ENCODE measurements at regions not wholly inside any gene's neighbourhood (a gene's known extent, or its start where the extent isn't known, plus 50 kb on each side); places are given as distances from the start of the nearest gene placed in this dataset.

GRCh38 chr14:21937996-21938395 lies 264.4 kb upstream of the OR4E1 start:
- FAIRE-seq (no peak), DNase-seq (ENCODE audit: low spot score) (no peak), ATAC-seq (no peak)
- Histone ChIP-seq H3K27ac (ENCODE audit: extremely low read length, insufficient read depth, low read length) (no peak overlapping the region), H3K4me1 (ENCODE audit: insufficient read depth, low read length) (no peaks in the 10 kb centered on the region), H3K79me2 (ENCODE audit: insufficient read depth, low read length) (no peaks in the 10 kb centered on the region), H3K9ac (ENCODE audit: insufficient read depth, low read depth, low read length) (no peak overlapping the region), H3K27me3 (ENCODE audit: control insufficient read depth in 1 of 2, insufficient read depth in 2 of 2, low read length in 2 of 2) (no peaks in the 10 kb centered on the region), H3K36me3 (replicated peaks in 1 of 2; ENCODE audit: control insufficient read depth in 1 of 2, insufficient read depth in 2 of 2, low read length in 2 of 2) (no peaks in the 10 kb centered on the region), H4K20me1 (ENCODE audit: insufficient read depth, low read length) (no peaks in the 10 kb centered on the region), H3K4me3 (replicated peaks in 1 of 3; ENCODE audit: insufficient read depth in 1 of 3, low read depth in 2 of 3, low read length in 3 of 3) (no peak overlapping the region), H2AFZ (ENCODE audit: low read length) (no peak overlapping the region), H3K9me3 (ENCODE audit: low read length) (no peaks in the 10 kb centered on the region), H3K4me2 (ENCODE audit: low read depth, low read length) (no peak overlapping the region)
- POLR2A ChIA-PET: no interaction called here
- in situ Hi-C loops (cut with HindIII; ENCODE audit: extremely low pct_ligation_motif_present, low pct_unique_long_range_greater_than_20kb) (no loop called here), intact Hi-C loops (cut with micrococcal nuclease; ENCODE audit: unreplicated experiment) (no loop called here)
- WGBS (ENCODE audit: low lambda C conversion rate): 3% methylated on average over 2 of the region's 2 CpGs
- CTCF ChIA-PET (ENCODE audit: low intra/inter-chr PET ratio, low total read pairs): no interaction called here
- BruUV-seq (replicated peaks): no TSS peak
- no peak for TF ChIP-seq ZBTB3 (CRISPR knock-in tag; IDR thresholded peaks at IDR 0.05; ENCODE audit: borderline replicate concordance, low read depth)
- no peak for TF ChIP-seq ZXDC (CRISPR knock-in tag; IDR thresholded peaks at IDR 0.05)
- TF ChIP-seq YEATS4 (CRISPR knock-in tag; IDR thresholded peaks at IDR 0.05; ENCODE audit: borderline replicate concordance): no peak
- no peak for TF ChIP-seq NFE2L2 (IDR thresholded peaks at IDR 0.05; ENCODE audit: low read length)
- TF ChIP-seq NR0B2 (CRISPR knock-in tag; IDR thresholded peaks at IDR 0.05): no peak
- TF ChIP-seq NONO (IDR thresholded peaks at IDR 0.05): no peak
- TF ChIP-seq NONO (CRISPR knock-in tag; conservative IDR thresholded peaks at IDR 0.05): no peak
- TF ChIP-seq ZBTB33 (CRISPR knock-in tag; IDR thresholded peaks at IDR 0.05): no peak
- no peak for TF ChIP-seq ZNF678 (CRISPR knock-in tag; IDR thresholded peaks at IDR 0.05)
- TF ChIP-seq MTA3 (CRISPR knock-in tag; IDR thresholded peaks at IDR 0.05): no peak
- no peak for TF ChIP-seq DPF2 (CRISPR knock-in tag; IDR thresholded peaks at IDR 0.05; ENCODE audit: borderline replicate concordance, low read depth)
- TF ChIP-seq RFXANK (CRISPR knock-in tag; IDR thresholded peaks at IDR 0.05): no peak

All from HepG2 (cell line).